Activated T-cell treated with anti-CD3 and anti-CD28 coated beads for 1 hour (primary cell): ENCODE measurements at regions not wholly inside any gene's neighbourhood (a gene's known extent, or its start where the extent isn't known, plus 50 kb on each side); places are given as distances from the start of the nearest gene placed in this dataset.
"Not testable (repeated sequence)": the region's sequence is repeated elsewhere in the genome, so short reads cannot be mapped to it uniquely, and the experiment has no call there.

ENCODE experiments used
- DNase-seq: peaks from one replicate; pipeline ENCODE4 v3.0.0-alpha.2; 2020; ENCODE audit warnings: low read depth

- DNase-seq = no peak
Measured at GRCh38 chr3:107153981-107154380, 223.3 kb upstream of the CCDC54 start.

- no peak for DNase-seq
Measured at GRCh38 chr3:107172411-107172810, 204.8 kb upstream of the CCDC54 start.

GRCh38 chr3:107184375-107184774 lies 192.9 kb upstream of the CCDC54 start:
- no peak for DNase-seq

DNA sequence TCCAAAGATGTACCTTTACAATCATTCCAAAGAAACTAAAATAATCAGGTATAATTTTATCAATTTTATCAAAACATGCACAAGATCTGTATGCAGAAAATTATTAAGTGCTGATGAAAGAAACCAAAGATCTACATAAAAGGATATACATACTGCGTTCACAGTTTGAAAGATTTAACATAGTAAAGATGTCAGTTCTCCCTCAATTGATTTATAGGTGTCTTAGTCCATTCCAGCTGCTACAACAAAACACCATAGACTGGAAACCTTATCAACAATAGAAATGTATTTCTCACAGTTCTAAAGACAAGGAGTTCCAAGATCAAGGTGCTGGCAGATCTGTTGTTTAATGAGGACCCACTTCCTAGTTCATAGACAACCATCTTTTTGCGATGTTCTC lies 189.0 kb upstream of the CCDC54 start:
- DNase-seq = no peak

GRCh38 chr3:107189158-107189791 lies 188.0 kb upstream of the CCDC54 start:
- no peak for DNase-seq

DNA sequence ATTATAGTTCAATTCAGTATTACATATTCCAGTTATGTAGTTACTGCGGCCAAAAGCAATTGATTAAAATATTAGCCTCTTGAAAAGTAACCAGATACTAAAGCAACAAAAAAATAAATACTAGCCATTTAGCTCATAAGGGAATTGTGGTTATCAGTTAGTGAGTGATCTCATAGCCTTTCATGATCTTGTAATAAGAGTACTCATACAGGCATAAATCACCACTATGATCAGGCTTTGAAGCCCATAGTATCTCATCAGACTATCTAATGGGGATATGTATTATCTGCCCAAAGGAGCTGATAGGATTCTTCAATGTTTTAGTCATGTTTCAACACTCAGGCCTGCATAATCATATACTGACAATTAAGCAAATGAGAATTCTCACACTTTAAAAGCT lies 184.1 kb upstream of the CCDC54 start:
- DNase-seq = no peak

- no peak for DNase-seq
Measured at GRCh38 chr3:107198581-107199181, 178.6 kb upstream of the CCDC54 start.

DNA sequence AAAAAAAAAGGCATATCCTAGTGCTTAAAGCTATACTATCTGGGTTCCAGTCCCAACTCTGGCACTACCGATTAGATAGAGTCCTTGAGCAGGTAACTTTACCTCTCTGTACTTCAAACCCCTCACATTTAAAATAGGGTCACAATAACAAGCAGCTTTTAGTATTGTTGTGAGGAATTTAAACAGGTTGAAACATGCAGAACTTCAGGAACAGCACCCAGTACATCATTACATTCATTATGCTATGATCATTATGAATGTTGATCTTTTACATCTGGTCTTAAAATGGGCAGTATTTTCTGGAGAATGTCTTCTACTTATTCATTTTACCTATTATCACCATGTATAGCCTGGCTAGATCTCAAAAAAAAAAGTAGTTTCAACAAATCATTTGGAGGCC lies 176.1 kb upstream of the CCDC54 start:
- no peak for DNase-seq

DNA sequence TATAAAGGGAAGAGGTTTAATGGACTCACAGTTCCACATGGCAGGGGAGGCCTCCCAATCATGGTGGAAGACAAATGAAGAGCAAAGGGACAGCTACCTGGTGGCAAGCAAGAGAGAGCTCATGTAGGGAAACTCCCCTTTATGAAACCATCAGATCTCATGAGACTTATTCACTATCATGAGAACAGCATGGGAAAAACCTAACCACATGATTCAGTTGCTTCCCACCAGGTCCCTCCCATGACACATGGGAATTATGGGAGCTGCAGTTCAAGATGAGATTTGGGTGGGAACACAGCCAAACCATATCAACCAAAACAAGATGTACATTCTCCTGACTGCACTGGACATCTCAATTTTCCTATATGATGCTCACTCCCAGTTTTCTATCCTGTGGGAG lies 174.4 kb upstream of the CCDC54 start:
- not testable (repeated sequence) for DNase-seq

- no peak for DNase-seq
Measured at GRCh38 chr3:107204121-107204520, 173.1 kb upstream of the CCDC54 start.

DNA sequence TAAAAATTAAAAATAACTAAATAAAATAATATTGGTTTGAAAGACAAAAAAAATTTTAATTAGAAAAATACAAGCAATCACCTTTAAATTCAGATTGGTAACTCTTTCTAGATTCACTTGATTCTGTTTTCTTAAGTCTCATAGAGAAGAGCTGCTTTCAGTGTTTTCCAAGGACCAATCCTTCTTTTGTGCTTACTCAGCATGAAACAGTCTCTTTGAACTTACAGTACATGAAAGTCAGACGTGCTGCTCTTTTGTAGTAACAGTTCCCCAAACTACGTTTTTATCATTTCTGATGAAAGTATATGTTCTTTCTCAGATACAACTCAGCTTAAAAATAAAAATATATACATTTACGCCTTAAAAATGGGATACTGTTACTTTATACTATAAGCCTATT lies 171.9 kb upstream of the CCDC54 start:
- no peak for DNase-seq

- DNase-seq = no peak
Measured at GRCh38 chr3:107206141-107206540, 171.1 kb upstream of the CCDC54 start.

- DNase-seq = no peak
Measured at GRCh38 chr3:107206945-107207344, 170.3 kb upstream of the CCDC54 start.

- no peak for DNase-seq
Measured at GRCh38 chr3:107208100-107208499, 169.1 kb upstream of the CCDC54 start.

- DNase-seq = no peak
Measured at GRCh38 chr3:107208796-107209195, 168.4 kb upstream of the CCDC54 start.

GRCh38 chr3:107209302-107209990 lies 167.8 kb upstream of the CCDC54 start:
- no peak for DNase-seq

DNA sequence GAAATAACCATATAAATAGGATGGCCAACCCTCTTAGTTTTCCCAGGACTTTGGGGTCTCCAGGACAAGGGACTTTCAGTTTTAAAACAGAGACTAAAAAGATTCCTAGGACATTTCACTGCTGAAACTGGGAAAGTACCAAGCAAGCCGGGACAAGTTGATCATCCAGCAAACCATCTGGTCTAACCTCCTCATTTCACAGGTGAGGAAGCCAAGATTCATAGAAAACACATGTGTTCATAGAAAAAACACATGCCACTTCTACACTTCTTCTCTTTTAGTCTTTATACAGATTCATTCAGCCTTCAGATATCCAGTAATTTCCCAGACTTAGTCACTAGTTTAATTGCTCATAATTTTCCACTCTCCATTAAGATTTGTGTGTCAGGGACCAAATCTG lies 165.6 kb upstream of the CCDC54 start:
- no peak for DNase-seq

GRCh38 chr3:107212618-107213017 lies 164.6 kb upstream of the CCDC54 start:
- no peak for DNase-seq

- no peak for DNase-seq
Measured at GRCh38 chr3:107213044-107213669, 164.1 kb upstream of the CCDC54 start.

GRCh38 chr3:107216229-107216628 lies 161.0 kb upstream of the CCDC54 start:
- DNase-seq = no peak

DNA sequence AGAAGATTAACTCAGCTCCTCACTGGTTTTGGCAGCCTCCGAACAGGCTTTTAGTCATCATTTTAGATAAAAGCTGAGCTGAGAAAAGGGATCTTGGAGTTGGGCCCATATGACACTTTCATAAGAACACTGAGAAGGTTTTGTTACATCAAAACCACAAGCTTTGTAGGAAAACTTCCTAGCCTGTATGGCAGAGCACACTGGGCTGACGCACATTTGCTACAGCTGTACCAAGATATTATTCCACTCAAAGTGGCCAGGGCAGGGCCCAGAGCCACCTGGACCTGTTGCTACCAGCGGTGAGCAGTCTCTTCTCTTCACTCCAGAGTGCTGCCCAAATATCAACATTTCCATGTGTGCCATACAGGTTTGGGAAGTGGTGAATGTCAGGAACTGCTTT lies 160.5 kb upstream of the CCDC54 start:
- no peak for DNase-seq

GRCh38 chr3:107217172-107217571 lies 160.1 kb upstream of the CCDC54 start:
- no peak for DNase-seq

GRCh38 chr3:107218864-107219269 lies 158.4 kb upstream of the CCDC54 start:
- DNase-seq = no peak
